ENCODE measurements at regions not wholly inside any gene's neighbourhood (a gene's known extent, or its start where the extent isn't known, plus 50 kb on each side); places are given as distances from the start of the nearest gene placed in this dataset.

- H3K36me3 Mint-ChIP-seq (ENCODE audit: low read depth) = peaks cover 85% of the 10 kb centered on the region
- peaks cover 64% of the 10 kb centered on the region for H3K4me1 Mint-ChIP-seq (ENCODE audit: low read depth)
- no peak for DNase-seq
- no peaks in the 10 kb centered on the region for H3K9me3 Mint-ChIP-seq
- H3K4me3 Mint-ChIP-seq = no peak overlapping the region
- no peak overlapping the region for H3K27ac Mint-ChIP-seq
- no peaks in the 10 kb centered on the region for H3K27me3 Mint-ChIP-seq
These were observed 52.0 kb upstream of the KCTD7 start for GRCh38 chr7:66576646-66577045.

Measured in activated T-cell treated with anti-CD3 and anti-CD28 coated beads, Interleukin-2, amount 50 U/mL, for 24 hours (primary cell).